H9 (cell line): ENCODE measurements at regions not wholly inside any gene's neighbourhood (a gene's known extent, or its start where the extent isn't known, plus 50 kb on each side); places are given as distances from the start of the nearest gene placed in this dataset.

ENCODE experiments used
- DNase-seq: peaks from one replicate; pipeline ENCODE4 v3.0.0-alpha.2; 2017
- H2AFZ ChIP-seq: one replicate; pipeline ENCODE4 v1.6.1; 2013; ENCODE audit warnings: mild to moderate bottlenecking, low read length, control low read depth, moderate library complexity
- H2AK5ac ChIP-seq: 2 replicates; pipeline ENCODE4 v1.6.1; 2013; ENCODE audit warnings: low read length, control low read depth, mixed read lengths; ENCODE audit not compliant: insufficient read length
- H2BK120ac ChIP-seq: one replicate; pipeline ENCODE4 v1.6.1; 2013; ENCODE audit warnings: low read depth, mild to moderate bottlenecking, low read length, control low read depth, inconsistent platforms; ENCODE audit not compliant: poor library complexity, severe bottlenecking
- H2BK12ac ChIP-seq: 2 replicates; pipeline ENCODE4 v1.6.1; 2013; ENCODE audit warnings: low read length, control low read depth, mixed read lengths, low read depth; ENCODE audit not compliant: insufficient read length
- H2BK15ac ChIP-seq: 2 replicates; pipeline ENCODE4 v1.6.1; 2013; ENCODE audit warnings: low read depth, low read length, control low read depth
- H2BK20ac ChIP-seq: one replicate; pipeline ENCODE4 v1.6.1; 2013; ENCODE audit warnings: low read depth, mild to moderate bottlenecking, low read length, control low read depth, inconsistent platforms; ENCODE audit not compliant: poor library complexity, severe bottlenecking
- H2BK5ac ChIP-seq: 2 replicates; pipeline ENCODE4 v1.6.1; 2013; ENCODE audit warnings: low read length, control low read depth, mixed read lengths; ENCODE audit not compliant: insufficient read length
- H3K14ac ChIP-seq: 2 replicates; pipeline ENCODE4 v1.6.1; 2013; ENCODE audit warnings: low read length, control low read depth; ENCODE audit not compliant: insufficient read depth
- H3K18ac ChIP-seq: 2 replicates; pipeline ENCODE4 v1.6.1; 2013; ENCODE audit warnings: low read depth, mild to moderate bottlenecking, mixed read lengths, low read length, control low read depth; ENCODE audit not compliant: insufficient read length
- H3K23ac ChIP-seq: 2 replicates; pipeline ENCODE4 v1.6.1; 2013; ENCODE audit warnings: low read length, control low read depth, mixed read lengths, low read depth; ENCODE audit not compliant: insufficient read length
- H3K23me2 ChIP-seq: 2 replicates; pipeline ENCODE4 v1.6.1; 2013; ENCODE audit warnings: low read depth, mild to moderate bottlenecking, mixed read lengths, low read length, control low read depth; ENCODE audit not compliant: insufficient read length, poor library complexity, severe bottlenecking
- H3K27ac ChIP-seq: 2 replicates; pipeline ENCODE4 v1.5.1; 2013; ENCODE audit warnings: low read length, control low read depth, mixed read lengths, low read depth; ENCODE audit not compliant: insufficient read length
- H3K27me3 ChIP-seq: 2 replicates; pipeline ENCODE4 v1.6.1; 2013; ENCODE audit warnings: low read length, control low read depth, inconsistent platforms; ENCODE audit not compliant: insufficient read depth
- H3K4ac ChIP-seq: 2 replicates; pipeline ENCODE4 v1.6.1; 2013; ENCODE audit warnings: low read depth, mild to moderate bottlenecking, control low read depth, inconsistent platforms, low read length, moderate library complexity
- H3K4me1 ChIP-seq: 2 replicates; pipeline ENCODE4 v1.6.1; 2013; ENCODE audit warnings: low read length, control low read depth, inconsistent platforms; ENCODE audit not compliant: insufficient read depth
- H3K4me2 ChIP-seq: 2 replicates; pipeline ENCODE4 v1.6.1; 2013; ENCODE audit warnings: low read length, control low read depth, mixed read lengths; ENCODE audit not compliant: insufficient read length, insufficient read depth
- H3K56ac ChIP-seq: 2 replicates; pipeline ENCODE4 v1.6.1; 2013; ENCODE audit warnings: low read depth, mild to moderate bottlenecking, mixed read lengths, low read length, control low read depth; ENCODE audit not compliant: insufficient read length
- H3K79me1 ChIP-seq: 2 replicates; pipeline ENCODE4 v1.6.1; 2013; ENCODE audit warnings: low read depth, mild to moderate bottlenecking, moderate library complexity, low read length, control low read depth, inconsistent platforms; ENCODE audit not compliant: insufficient read depth, poor library complexity, severe bottlenecking
- H3K79me2 ChIP-seq: 2 replicates; pipeline ENCODE4 v1.6.1; 2013; ENCODE audit warnings: low read length, control low read depth, inconsistent platforms; ENCODE audit not compliant: insufficient read depth
- H3K9ac ChIP-seq: 2 replicates; pipeline ENCODE4 v1.6.1; 2013; ENCODE audit warnings: low read length, control low read depth, mixed read lengths; ENCODE audit not compliant: insufficient read length; ENCODE audit errors: extremely low read depth
- H3K9me3 ChIP-seq: one replicate; pipeline ENCODE4 v1.6.1; 2013; ENCODE audit warnings: low read depth, low read length, inconsistent platforms; ENCODE audit not compliant: control insufficient read depth
- H3T11ph ChIP-seq: one replicate; pipeline ENCODE4 v1.6.1; 2013; ENCODE audit warnings: mild to moderate bottlenecking, low read length, control low read depth, inconsistent platforms
- H4K20me1 ChIP-seq: one replicate; pipeline ENCODE4 v1.6.1; 2013; ENCODE audit not compliant: control insufficient read depth, insufficient read length, insufficient read depth
- H4K5ac ChIP-seq: 2 replicates; pipeline ENCODE4 v1.6.1; 2013; ENCODE audit warnings: low read depth, mild to moderate bottlenecking, mixed read lengths, low read length, control low read depth; ENCODE audit not compliant: insufficient read length
- H4K8ac ChIP-seq: replicated peaks from 2 replicates; pipeline ENCODE4 v1.6.1; 2013; ENCODE audit warnings: low read length, control low read depth, mixed read lengths, low read depth; ENCODE audit not compliant: insufficient read length
- H4K91ac ChIP-seq: 2 replicates; pipeline ENCODE4 v1.6.1; 2013; ENCODE audit warnings: low read depth, mild to moderate bottlenecking, moderate library complexity, mixed read lengths, low read length, control low read depth; ENCODE audit not compliant: insufficient read length
- H3K27ac Mint-ChIP-seq, 3 experiments: 2 replicates in 2 of 3; 3 replicates in 1 of 3; pipeline ENCODE4 v1.8.0; 2020 to 2021; ENCODE audit warnings: mixed read lengths in 3 of 3, mild to moderate bottlenecking in 1 of 3, moderate library complexity in 1 of 3
- H3K27me3 Mint-ChIP-seq: 2 replicates; pipeline ENCODE4 v1.8.0; 2021; ENCODE audit warnings: low read depth, mild to moderate bottlenecking, moderate library complexity, mixed read lengths
- H3K36me3 Mint-ChIP-seq, 3 experiments: 2 replicates in 2 of 3; 3 replicates in 1 of 3; pipeline ENCODE4 v1.8.0; 2020 to 2021; ENCODE audit warnings: low read depth in 3 of 3, mixed read lengths in 3 of 3; ENCODE audit not compliant: insufficient read depth in 1 of 3
- H3K4me1 Mint-ChIP-seq, 2 experiments: 2 replicates each; pipeline ENCODE4 v1.8.0; 2020; ENCODE audit warnings: mixed read lengths in 2 of 2
- H3K4me3 Mint-ChIP-seq, 2 experiments: 2 replicates in 1 of 2; 3 replicates in 1 of 2; pipeline ENCODE4 v1.8.0; 2020 to 2021; ENCODE audit warnings: mild to moderate bottlenecking in 2 of 2, mixed read lengths in 2 of 2, moderate library complexity in 1 of 2
- H3K9me3 Mint-ChIP-seq, 2 experiments: 2 replicates in 1 of 2; 3 replicates in 1 of 2; pipeline ENCODE4 v1.8.0; 2020; ENCODE audit warnings: mild to moderate bottlenecking in 2 of 2, mixed read lengths in 2 of 2, moderate library complexity in 1 of 2
- CTCF ChIP-seq: fragments of 200-600 bp; sonication (generic); conservative IDR thresholded peaks from 3 replicates; pipeline ENCODE4 v1.8.0; 2021; ENCODE audit warnings: antibody characterized with exemption, mild to moderate bottlenecking
- WGBS: extraction: QIAGEN DNeasy Blood & Tissue Kit; methylation state at CpG from one replicate; pipeline ENCODE4 v1.1.7; 2013; ENCODE audit warnings: missing lambda C conversion rate, low lambda C conversion rate, mixed read lengths; ENCODE audit not compliant: insufficient read length; ENCODE audit errors: extremely low coverage; 5-methylcytosine and 5-hydroxymethylcytosine counted together

GRCh38 chr11:115579181-115579825 lies 75.1 kb upstream of the CADM1 start:
- peaks cover 30 to 34% of the 10 kb centered on the region in 2 experiments for H3K4me1 Mint-ChIP-seq
- Histone ChIP-seq H3K4me1 (peaks cover 17% of the 10 kb centered on the region), H2BK20ac (no peak overlapping the region), H4K91ac (no peak overlapping the region), H3K23me2 (no peaks in the 10 kb centered on the region), H3T11ph (no peak overlapping the region), H3K18ac (no peak overlapping the region), H2BK12ac (no peak overlapping the region), H3K27ac (no peak overlapping the region), H3K23ac (no peak overlapping the region), H3K4ac (no peak overlapping the region), H3K4me2 (no peak overlapping the region), H4K20me1 (no peaks in the 10 kb centered on the region), H2AK5ac (no peak overlapping the region), H3K9me3 (no peaks in the 10 kb centered on the region), H4K8ac (no peak overlapping the region), H3K79me2 (no peaks in the 10 kb centered on the region), H3K56ac (no peak overlapping the region), H2BK120ac (no peak overlapping the region), H2BK15ac (no peak overlapping the region), H3K14ac (no peak overlapping the region), H3K9ac (no peak overlapping the region), H2AFZ (no peak overlapping the region), H3K79me1 (no peaks in the 10 kb centered on the region), H3K27me3 (no peaks in the 10 kb centered on the region), H2BK5ac (no peak overlapping the region), H4K5ac (no peak overlapping the region)
- H3K27ac Mint-ChIP-seq = no peak overlapping the region
- H3K4me3 Mint-ChIP-seq = no peak overlapping the region
- H3K36me3 Mint-ChIP-seq = no peaks in the 10 kb centered on the region
- no peaks in the 10 kb centered on the region; a peak in 1 of 5 replicates for H3K9me3 Mint-ChIP-seq
- no peak for DNase-seq
- H3K27me3 Mint-ChIP-seq = peaks cover 16% of the 10 kb centered on the region
- no peak for TF ChIP-seq CTCF
- WGBS = no CpG with 5 or more reads among the region's 5 CpGs
